SU-DHL-6 (cell line): ENCODE measurements at regions not wholly inside any gene's neighbourhood (a gene's known extent, or its start where the extent isn't known, plus 50 kb on each side); places are given as distances from the start of the nearest gene placed in this dataset.

Experiments used
- EZH2phosphoT487 ChIP-seq: fragments of 200-600 bp; sonication (generic), shearing (Covaris generic); conservative IDR thresholded peaks from 2 replicates; pipeline ENCODE4 v1.6.1; 2018; ENCODE audit warnings: mild to moderate bottlenecking, antibody characterized with exemption, low read length, moderate library complexity, mixed read lengths
- TF ChIP-seq, protein P1 (sequence below): fragments of 200-600 bp; sonication (generic); IDR thresholded peaks from one replicate; pipeline ENCODE4 v1.5.1; 2017; ENCODE audit warnings: antibody characterized with exemption, mild to moderate bottlenecking, low read length, moderate library complexity; ENCODE audit not compliant: insufficient read depth, poor library complexity, severe bottlenecking

DNA sequence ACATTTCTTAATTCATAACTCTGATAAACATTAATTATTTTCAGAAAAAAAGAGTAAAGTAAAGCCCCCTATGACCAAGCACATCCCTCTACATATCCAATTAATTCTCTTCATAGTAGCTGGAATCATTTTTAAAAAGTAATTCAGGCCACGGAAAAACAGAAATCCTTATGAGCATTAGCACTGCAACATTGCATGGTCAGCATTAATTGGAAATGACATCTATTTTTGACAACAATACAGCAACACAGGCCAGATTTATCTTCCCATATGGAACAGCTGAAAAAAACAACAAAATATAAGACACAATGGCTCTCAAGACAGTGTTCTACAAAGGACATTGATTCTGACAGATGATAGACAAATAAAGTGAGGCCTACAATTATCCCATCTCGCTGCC lies 236.6 kb downstream of the TMA16 start:
- TF ChIP-seq, protein P1, sequence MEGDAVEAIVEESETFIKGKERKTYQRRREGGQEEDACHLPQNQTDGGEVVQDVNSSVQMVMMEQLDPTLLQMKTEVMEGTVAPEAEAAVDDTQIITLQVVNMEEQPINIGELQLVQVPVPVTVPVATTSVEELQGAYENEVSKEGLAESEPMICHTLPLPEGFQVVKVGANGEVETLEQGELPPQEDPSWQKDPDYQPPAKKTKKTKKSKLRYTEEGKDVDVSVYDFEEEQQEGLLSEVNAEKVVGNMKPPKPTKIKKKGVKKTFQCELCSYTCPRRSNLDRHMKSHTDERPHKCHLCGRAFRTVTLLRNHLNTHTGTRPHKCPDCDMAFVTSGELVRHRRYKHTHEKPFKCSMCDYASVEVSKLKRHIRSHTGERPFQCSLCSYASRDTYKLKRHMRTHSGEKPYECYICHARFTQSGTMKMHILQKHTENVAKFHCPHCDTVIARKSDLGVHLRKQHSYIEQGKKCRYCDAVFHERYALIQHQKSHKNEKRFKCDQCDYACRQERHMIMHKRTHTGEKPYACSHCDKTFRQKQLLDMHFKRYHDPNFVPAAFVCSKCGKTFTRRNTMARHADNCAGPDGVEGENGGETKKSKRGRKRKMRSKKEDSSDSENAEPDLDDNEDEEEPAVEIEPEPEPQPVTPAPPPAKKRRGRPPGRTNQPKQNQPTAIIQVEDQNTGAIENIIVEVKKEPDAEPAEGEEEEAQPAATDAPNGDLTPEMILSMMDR: no peak
- no peak for TF ChIP-seq EZH2phosphoT487
